SIG-M5 treated with dmso at 0.1 percent for 504 hours (cell line): ENCODE measurements at regions not wholly inside any gene's neighbourhood (a gene's known extent, or its start where the extent isn't known, plus 50 kb on each side); places are given as distances from the start of the nearest gene placed in this dataset.

Experiments
- DNase-seq: peaks from one replicate; lab custom pipeline; 2025; ENCODE audit not compliant: unreplicated experiment; lab: John Stamatoyannopoulos, UW

- no peak for DNase-seq
Measured at GRCh38 chr4:19455196-19455595, 796.5 kb upstream of the SLIT2 start.

- DNase-seq = no peak
Measured at GRCh38 chr4:19438233-19438632, 813.5 kb upstream of the SLIT2 start.

- DNase-seq = no peak
Measured at GRCh38 chr4:19437008-19437407, 814.7 kb upstream of the SLIT2 start.

- no peak for DNase-seq
Measured at GRCh38 chr4:19429684-19430083, 822.0 kb upstream of the SLIT2 start.

GRCh38 chr4:19425146-19425545 is 826.6 kb upstream of the SLIT2 start:
- DNase-seq = no peak

GRCh38 chr4:19417256-19417655 is 834.4 kb upstream of the SLIT2 start:
- no peak for DNase-seq

- no peak for DNase-seq
Measured at GRCh38 chr4:19416146-19416545, 835.6 kb upstream of the SLIT2 start.

GRCh38 chr4:19408490-19408889 is 843.2 kb upstream of the SLIT2 start:
- no peak for DNase-seq

GRCh38 chr4:19406789-19407188 is 844.9 kb upstream of the SLIT2 start:
- no peak for DNase-seq

- no peak for DNase-seq
Measured at GRCh38 chr4:19403786-19404370, 847.8 kb upstream of the SLIT2 start.

GRCh38 chr4:19402581-19403065 is 849.1 kb upstream of the SLIT2 start:
- no peak for DNase-seq

- no peak for DNase-seq
Measured at GRCh38 chr4:19401301-19402080, 850.2 kb upstream of the SLIT2 start.

- no peak for DNase-seq
Measured at GRCh38 chr4:19400820-19401219, 850.9 kb upstream of the SLIT2 start.

- no peak for DNase-seq
Measured at GRCh38 chr4:19399001-19399400, 852.7 kb upstream of the SLIT2 start.

- no peak for DNase-seq
Measured at GRCh38 chr4:19386786-19387185, 864.9 kb upstream of the SLIT2 start.

GRCh38 chr4:19382993-19383756 is 868.5 kb upstream of the SLIT2 start:
- no peak for DNase-seq

- DNase-seq = no peak
Measured at GRCh38 chr4:19381068-19381467, 870.6 kb upstream of the SLIT2 start.

GRCh38 chr4:19380600-19380999 is 871.1 kb upstream of the SLIT2 start:
- no peak for DNase-seq

GRCh38 chr4:19379191-19379708 is 872.5 kb upstream of the SLIT2 start:
- DNase-seq = no peak

GRCh38 chr4:19375931-19376330 is 875.8 kb upstream of the SLIT2 start:
- DNase-seq = no peak

GRCh38 chr4:19375136-19375804 is 876.4 kb upstream of the SLIT2 start:
- DNase-seq = no peak
